B cell (primary cell): ENCODE measurements at regions not wholly inside any gene's neighbourhood (a gene's known extent, or its start where the extent isn't known, plus 50 kb on each side); places are given as distances from the start of the nearest gene placed in this dataset.

Experiments used
- ATAC-seq: fragments of 200-7000 bp; cut with Tn5 transposase; one replicate; pipeline ENCODE4 v1.10.0; 2021; ENCODE audit warnings: low read depth, mild to moderate bottlenecking, moderate number of reproducible peaks, moderate library complexity
- CTCF ChIA-PET: fragments of 350-600 bp; sonication (Branson Sonifier 250); formaldehyde crosslinking; loops from one replicate; lab custom pipeline; 2021; ENCODE audit warnings: antibody characterized with exemption, inconsistent platforms; lab: Charles Lee
- POLR2A ChIA-PET: fragments of 350-600 bp; sonication (Branson Sonifier 250); formaldehyde crosslinking; loops from one replicate; lab custom pipeline; 2021; ENCODE audit warnings: antibody characterized with exemption; lab: Charles Lee
- DNase-seq: peaks from one replicate; pipeline ENCODE4 v3.0.0; 2013
- H2AFZ ChIP-seq: 2 replicates; pipeline ENCODE4 v1.6.1; 2012; ENCODE audit warnings: mild to moderate bottlenecking, low read depth, low read length; ENCODE audit not compliant: insufficient read depth, poor library complexity, severe bottlenecking
- H3K27ac ChIP-seq, 2 donors: 1 replicate in 1 of 2; 2 replicates in 1 of 2; pipeline ENCODE4 v1.5.1; 2012 to 2013; ENCODE audit warnings: low read length in 2 of 2, mild to moderate bottlenecking in 2 of 2, moderate library complexity in 1 of 2
- H3K27me3 ChIP-seq, 4 experiments: fragments of 200-600 bp in 1 of 4; sonication (generic) in 1 of 4; replicated peaks in 1 of 4; 1 replicate in 2 of 4; 2 replicates in 2 of 4; pipeline versions ENCODE4 v1.6.1 to v1.7.0; 2013 to 2016; ENCODE audit warnings: low read length in 3 of 4, mild to moderate bottlenecking in 2 of 4, mixed read lengths in 1 of 4, moderate library complexity in 1 of 4; ENCODE audit not compliant: insufficient read depth in 4 of 4, control insufficient read depth in 3 of 4; ENCODE audit errors: control extremely low read depth in 1 of 4
- H3K36me3 ChIP-seq, 2 experiments: replicated peaks in 1 of 2; 1 replicate in 1 of 2; 2 replicates in 1 of 2; pipeline versions ENCODE4 v1.6.1 to v1.7.1; 2013; ENCODE audit warnings: low read length in 1 of 2; ENCODE audit not compliant: insufficient read depth in 2 of 2, control insufficient read depth in 1 of 2; ENCODE audit errors: control extremely low read depth in 1 of 2, extremely low read depth in 1 of 2
- H3K4me1 ChIP-seq, 2 donors: fragments of 200-600 bp in 1 of 2; sonication (generic) in 1 of 2; 1 replicate in 1 of 2; 2 replicates in 1 of 2; pipeline versions ENCODE4 v1.5.1 to v1.6.1; 2013 to 2017; ENCODE audit warnings: low read length in 2 of 2; ENCODE audit not compliant: control insufficient read depth in 2 of 2, insufficient read depth in 2 of 2
- H3K4me2 ChIP-seq: replicated peaks from 2 replicates; pipeline ENCODE3; 2012; ENCODE audit warnings: mild to moderate bottlenecking, low read depth, low read length; ENCODE audit not compliant: poor library complexity, severe bottlenecking
- H3K4me3 ChIP-seq, 5 experiments: fragments of 200-600 bp in 1 of 5; sonication (generic) in 1 of 5; 1 replicate in 3 of 5; 2 replicates in 2 of 5; pipeline versions ENCODE4 v1.5.1 to v1.7.0; 2011 to 2016; ENCODE audit warnings: low read length in 4 of 5, mild to moderate bottlenecking in 4 of 5, low read depth in 2 of 5, control low read depth in 1 of 5, moderate library complexity in 1 of 5; ENCODE audit not compliant: insufficient read depth in 1 of 5; ENCODE audit errors: control extremely low read depth in 1 of 5, extremely low read depth in 1 of 5
- H3K79me2 ChIP-seq: fragments of 200-600 bp; sonication (generic); one replicate; pipeline ENCODE4 v1.6.0; 2016; ENCODE audit warnings: low read length; ENCODE audit not compliant: control insufficient read depth, insufficient read depth
- H3K9ac ChIP-seq: fragments of 200-600 bp; sonication (generic); 2 replicates; pipeline ENCODE4 v1.6.1; 2017; ENCODE audit warnings: mild to moderate bottlenecking, low read length, moderate library complexity
- H3K9me3 ChIP-seq, 3 donors: one replicate each; pipeline versions ENCODE4 v1.6.1 to v1.7.1; 2013; ENCODE audit warnings: low read length in 2 of 3; ENCODE audit not compliant: control insufficient read depth in 2 of 3, insufficient read depth in 1 of 3; ENCODE audit errors: control extremely low read depth in 1 of 3
- H4K20me1 ChIP-seq: 2 replicates; pipeline ENCODE4 v1.6.0; 2012; ENCODE audit warnings: mild to moderate bottlenecking, low read length; ENCODE audit not compliant: insufficient read depth, control insufficient read depth, poor library complexity, severe bottlenecking
- H3K27ac Mint-ChIP-seq: one replicate; pipeline ENCODE4 v1.8.0; 2021; ENCODE audit warnings: mixed read lengths
- H3K27me3 Mint-ChIP-seq: one replicate; pipeline ENCODE4 v1.8.0; 2021; ENCODE audit warnings: mixed read lengths
- H3K4me1 Mint-ChIP-seq: one replicate; pipeline ENCODE4 v1.8.0; 2021; ENCODE audit warnings: mixed read lengths
- H3K4me3 Mint-ChIP-seq: one replicate; pipeline ENCODE4 v1.8.0; 2021; ENCODE audit warnings: mixed read lengths
- H3K9me3 Mint-ChIP-seq: one replicate; pipeline ENCODE4 v1.8.0; 2022; ENCODE audit warnings: mixed read lengths; ENCODE audit not compliant: insufficient read depth
- CTCF ChIP-seq: fragments of 200-600 bp; IDR thresholded peaks from one replicate; pipeline ENCODE4 v1.8.0; 2022; ENCODE audit warnings: antibody characterized with exemption, mild to moderate bottlenecking
- EZH2 ChIP-seq: IDR thresholded peaks from 2 replicates; pipeline ENCODE4 v1.6.1; 2012; ENCODE audit warnings: borderline replicate concordance, low read depth, mild to moderate bottlenecking, moderate library complexity, low read length; ENCODE audit not compliant: insufficient read depth, poor library complexity, severe bottlenecking
- WGBS: methylation state at CpG from one replicate; pipeline ENCODE4 v1.1.5; 2013; ENCODE audit warnings: missing lambda C conversion rate; ENCODE audit not compliant: insufficient coverage; 5-methylcytosine and 5-hydroxymethylcytosine counted together
- intact Hi-C: fragments of 100-400 bp; cut with micrococcal nuclease; formaldehyde crosslinking; loops from one replicate; pipeline ENCODE4 v1.10.0; 2022

- Histone ChIP-seq H3K4me3 (no peak overlapping the region), H3K27me3 (no peaks in the 10 kb centered on the region), H3K9ac (no peak overlapping the region), H3K9me3 (no peaks in the 10 kb centered on the region), H3K4me1 (no peaks in the 10 kb centered on the region), H3K79me2 (no peaks in the 10 kb centered on the region), H4K20me1 (no peaks in the 10 kb centered on the region), H3K36me3 (no peaks in the 10 kb centered on the region), H2AFZ (no peak overlapping the region), H3K4me2 (no peak overlapping the region), H3K27ac (no peak overlapping the region)
- Mint-ChIP-seq H3K4me3 (no peak overlapping the region), H3K9me3 (no peaks in the 10 kb centered on the region), H3K4me1 (no peaks in the 10 kb centered on the region), H3K27me3 (no peaks in the 10 kb centered on the region), H3K27ac (no peak overlapping the region)
- ATAC-seq (no peak), DNase-seq (no peak)
- WGBS = no CpG with 5 or more reads among the region's 1 CpG
- intact Hi-C loops = no loop called here
- ChIA-PET POLR2A (no interaction called here), CTCF (no interaction called here)
- TF ChIP-seq EZH2 = no peak
- no peak for TF ChIP-seq CTCF
Observed at GRCh38 chr5:147983742-147984141, 77.4 kb upstream of the C5orf46 start.

GRCh38 chr5:147981074-147981473 lies 74.7 kb upstream of the C5orf46 start:
- intact Hi-C loops = no loop called here
- ChIA-PET CTCF (no interaction called here), POLR2A (no interaction called here)

More at GRCh38 chr5:147981074-147981473, 74.7 kb upstream of the C5orf46 start:
- no peak overlapping the region for H3K4me2 ChIP-seq
- H3K4me3 ChIP-seq = no peak overlapping the region
- H3K27ac Mint-ChIP-seq = no peak overlapping the region
- no peak overlapping the region for H3K9ac ChIP-seq
- H3K36me3 ChIP-seq = no peaks in the 10 kb centered on the region
- H3K9me3 ChIP-seq = no peaks in the 10 kb centered on the region
- H3K4me3 Mint-ChIP-seq = no peak overlapping the region
- H3K79me2 ChIP-seq = no peaks in the 10 kb centered on the region
- DNase-seq (no peak), ATAC-seq (no peak)
- no peaks in the 10 kb centered on the region for H3K9me3 Mint-ChIP-seq
- no peak for TF ChIP-seq EZH2
- no peak for TF ChIP-seq CTCF
- H2AFZ ChIP-seq = no peak overlapping the region
- H3K27ac ChIP-seq = no peak overlapping the region
- H3K27me3 ChIP-seq = no peaks in the 10 kb centered on the region
- no peaks in the 10 kb centered on the region for H3K27me3 Mint-ChIP-seq
- no peaks in the 10 kb centered on the region for H4K20me1 ChIP-seq
- no peaks in the 10 kb centered on the region for H3K4me1 ChIP-seq
- H3K4me1 Mint-ChIP-seq = no peaks in the 10 kb centered on the region
- WGBS = no CpG with 5 or more reads among the region's 1 CpG
